Adrenal gland (tissue), 5 donors: ENCODE measurements at regions not wholly inside any gene's neighbourhood (a gene's known extent, or its start where the extent isn't known, plus 50 kb on each side); places are given as distances from the start of the nearest gene placed in this dataset.

Experiments used
- POLR2A ChIP-seq, 2 donors: fragments of 450-650 bp; IDR thresholded peaks; one replicate each; pipeline ENCODE4 v1.6.1; 2017; ENCODE audit warnings: antibody characterized with exemption in 2 of 2, mild to moderate bottlenecking in 2 of 2, moderate library complexity in 1 of 2
- TF ChIP-seq, protein P1 (sequence below), 6 experiments: fragments of 450-650 bp in 4 of 6; fragments of 200-600 bp in 2 of 6; sonication (generic) in 1 of 6; IDR thresholded peaks; 1 replicate in 5 of 6; 2 replicates in 1 of 6; pipeline versions ENCODE4 v1.5.1 to v1.8.0; 2016 to 2021; ENCODE audit warnings: antibody characterized with exemption in 6 of 6, mild to moderate bottlenecking in 2 of 6, moderate library complexity in 1 of 6
- donor health status: DM: no; HTN: no; CAD: no.

DNA sequence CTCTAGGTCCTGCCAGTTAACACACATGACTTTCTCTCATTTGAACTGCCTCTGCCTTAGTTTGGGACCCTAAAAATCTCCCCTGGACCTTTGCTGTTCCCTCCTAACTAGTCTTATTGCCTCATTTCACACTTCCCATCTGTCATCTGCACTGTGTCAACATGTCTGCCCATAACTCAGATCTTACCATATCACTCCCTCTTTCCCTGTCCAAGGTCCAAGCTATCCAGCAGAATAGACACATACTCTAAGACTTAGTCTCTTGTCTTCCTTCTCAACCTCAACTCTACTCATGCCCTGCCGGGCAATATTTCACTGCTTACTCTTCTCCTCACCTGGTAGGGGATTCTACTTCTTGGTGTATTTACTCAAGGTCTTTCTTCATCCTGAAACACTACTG is 79.5 kb upstream of the DAB1 start:
- TF ChIP-seq, protein P1, sequence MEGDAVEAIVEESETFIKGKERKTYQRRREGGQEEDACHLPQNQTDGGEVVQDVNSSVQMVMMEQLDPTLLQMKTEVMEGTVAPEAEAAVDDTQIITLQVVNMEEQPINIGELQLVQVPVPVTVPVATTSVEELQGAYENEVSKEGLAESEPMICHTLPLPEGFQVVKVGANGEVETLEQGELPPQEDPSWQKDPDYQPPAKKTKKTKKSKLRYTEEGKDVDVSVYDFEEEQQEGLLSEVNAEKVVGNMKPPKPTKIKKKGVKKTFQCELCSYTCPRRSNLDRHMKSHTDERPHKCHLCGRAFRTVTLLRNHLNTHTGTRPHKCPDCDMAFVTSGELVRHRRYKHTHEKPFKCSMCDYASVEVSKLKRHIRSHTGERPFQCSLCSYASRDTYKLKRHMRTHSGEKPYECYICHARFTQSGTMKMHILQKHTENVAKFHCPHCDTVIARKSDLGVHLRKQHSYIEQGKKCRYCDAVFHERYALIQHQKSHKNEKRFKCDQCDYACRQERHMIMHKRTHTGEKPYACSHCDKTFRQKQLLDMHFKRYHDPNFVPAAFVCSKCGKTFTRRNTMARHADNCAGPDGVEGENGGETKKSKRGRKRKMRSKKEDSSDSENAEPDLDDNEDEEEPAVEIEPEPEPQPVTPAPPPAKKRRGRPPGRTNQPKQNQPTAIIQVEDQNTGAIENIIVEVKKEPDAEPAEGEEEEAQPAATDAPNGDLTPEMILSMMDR (IDR thresholded peaks at IDR 0.05) = no peak
- TF ChIP-seq POLR2A (IDR thresholded peaks at IDR 0.05) = no peak
